SK-N-SH (cell line): ENCODE measurements at regions not wholly inside any gene's neighbourhood (a gene's known extent, or its start where the extent isn't known, plus 50 kb on each side); places are given as distances from the start of the nearest gene placed in this dataset.

Experiments
- CTCF ChIA-PET: fragments of 300-600, 350-600 bp; formaldehyde crosslinking; extraction: SDS; loops from one replicate; lab custom pipeline; 2021; lab: Yijun Ruan, JAX
- POLR2A ChIA-PET: fragments of 350-600 bp; sonication (Branson Sonifier 250); formaldehyde crosslinking; extraction: SDS; loops from one replicate; lab custom pipeline; 2020; ENCODE audit warnings: antibody characterized with exemption, inconsistent platforms; lab: Yijun Ruan, JAX
- DNase-seq: peaks from one replicate; pipeline ENCODE4 v3.0.0; 2012
- H2AFZ ChIP-seq: fragments of 200-600 bp; sonication (generic); 2 replicates; pipeline ENCODE4 v1.8.1; 2016; ENCODE audit warnings: antibody characterized with exemption, mild to moderate bottlenecking, low read depth
- H3F3A ChIP-seq: fragments of 200-600 bp; sonication (generic); replicated peaks from 2 replicates; pipeline ENCODE3; 2016; ENCODE audit warnings: antibody characterized with exemption, mild to moderate bottlenecking; ENCODE audit not compliant: insufficient read depth
- H3K27ac ChIP-seq, 2 experiments: fragments of 200-500 bp in 1 of 2; fragments of 200-600 bp in 1 of 2; sonication (Bioruptor generic) in 1 of 2; sonication (generic), shearing (Covaris generic) in 1 of 2; 2 replicates each; pipeline versions ENCODE4 v1.5.1 to v1.6.1; 2014 to 2016; ENCODE audit warnings: low read depth in 2 of 2, inconsistent platforms in 1 of 2, low read length in 1 of 2, mild to moderate bottlenecking in 1 of 2, mixed read lengths in 1 of 2
- H3K27me3 ChIP-seq: fragments of 200-600 bp; sonication (generic), shearing (Covaris generic); 2 replicates; pipeline ENCODE4 v1.6.1; 2016; ENCODE audit warnings: mixed run types; ENCODE audit not compliant: insufficient read depth
- H3K36me3 ChIP-seq, 2 experiments: fragments of 200-500 bp in 1 of 2; fragments of 200-600 bp in 1 of 2; sonication (Bioruptor generic) in 1 of 2; sonication (generic) in 1 of 2; replicated peaks in 1 of 2; 2 replicates each; pipeline versions ENCODE3 to v1.5.1; 2014 to 2016; ENCODE audit warnings: low read length in 1 of 2, mild to moderate bottlenecking in 1 of 2; ENCODE audit not compliant: insufficient read depth in 2 of 2, control insufficient read depth in 1 of 2
- H3K4me1 ChIP-seq, 2 experiments: fragments of 200-500 bp in 1 of 2; fragments of 200-600 bp in 1 of 2; sonication (Bioruptor generic) in 1 of 2; sonication (generic), shearing (Covaris generic) in 1 of 2; 2 replicates each; pipeline versions ENCODE4 v1.5.1 to v1.6.1; 2014 to 2016; ENCODE audit warnings: low read depth in 1 of 2, low read length in 1 of 2, mixed run types in 1 of 2; ENCODE audit not compliant: insufficient read depth in 2 of 2, control insufficient read depth in 1 of 2
- H3K4me2 ChIP-seq: fragments of 200-600 bp; sonication (generic), shearing (Covaris generic); 2 replicates; pipeline ENCODE4 v1.6.1; 2017; ENCODE audit warnings: mixed run types
- H3K4me3 ChIP-seq, 2 experiments: fragments of 200-500 bp in 1 of 2; fragments of 200-600 bp in 1 of 2; sonication (Bioruptor generic) in 1 of 2; sonication (generic), shearing (Covaris generic) in 1 of 2; 2 replicates each; pipeline versions ENCODE4 v1.5.1 to v1.8.1; 2014 to 2016; ENCODE audit warnings: low read depth in 2 of 2, inconsistent platforms in 1 of 2, low read length in 1 of 2, mild to moderate bottlenecking in 1 of 2, mixed read lengths in 1 of 2, moderate library complexity in 1 of 2
- H3K79me2 ChIP-seq: fragments of 200-600 bp; sonication (generic); 2 replicates; pipeline ENCODE4 v1.8.1; 2017; ENCODE audit warnings: mild to moderate bottlenecking; ENCODE audit not compliant: insufficient read depth
- H3K9ac ChIP-seq: fragments of 200-600 bp; sonication (generic); 2 replicates; pipeline ENCODE4 v1.6.1; 2017; ENCODE audit warnings: mixed run types
- H3K9me2 ChIP-seq: fragments of 200-600 bp; sonication (generic); 2 replicates; pipeline ENCODE4 v1.6.1; 2017; ENCODE audit warnings: mixed run types
- H3K9me3 ChIP-seq: fragments of 200-600 bp; sonication (generic); 2 replicates; pipeline ENCODE4 v1.6.1; 2017; ENCODE audit warnings: mixed run types, mild to moderate bottlenecking, moderate library complexity
- H4K20me1 ChIP-seq: fragments of 200-600 bp; sonication (generic); 2 replicates; pipeline ENCODE4 v1.6.1; 2017; ENCODE audit warnings: mild to moderate bottlenecking, mixed run types; ENCODE audit not compliant: insufficient read depth
- CTCF ChIP-seq: fragments of 200-600 bp; sonication (generic); IDR thresholded peaks from 2 replicates; pipeline ENCODE4 v1.6.1; 2017; ENCODE audit warnings: antibody characterized with exemption, mild to moderate bottlenecking, moderate library complexity
- ELF1 ChIP-seq: IDR thresholded peaks from 2 replicates; pipeline ENCODE4 v1.4.0; 2012
- EP300 ChIP-seq, 2 experiments: IDR thresholded peaks; 2 replicates each; pipeline versions ENCODE4 v1.4.0 to v1.6.1; 2012; ENCODE audit warnings: borderline replicate concordance in 1 of 2, low read depth in 1 of 2, low read length in 1 of 2
- EZH2phosphoT487 ChIP-seq: fragments of 200-600 bp; sonication (generic); IDR thresholded peaks from 2 replicates; pipeline ENCODE4 v1.6.1; 2017; ENCODE audit warnings: low read depth, mixed run types, mild to moderate bottlenecking, antibody characterized with exemption, moderate library complexity, borderline replicate concordance
- FOXJ3 ChIP-seq: sonication (generic); formaldehyde crosslinking; IDR thresholded peaks from 2 replicates; pipeline ENCODE4 v1.5.1; 2020; ENCODE audit warnings: mild to moderate bottlenecking, missing genetic modification reagents
- FOXM1 ChIP-seq: IDR thresholded peaks from 2 replicates; pipeline ENCODE4 v1.4.0; 2012; ENCODE audit warnings: low read depth, mild to moderate bottlenecking
- GABPA ChIP-seq: IDR thresholded peaks from 2 replicates; pipeline ENCODE4 v1.4.0; 2012; ENCODE audit warnings: low read depth, mild to moderate bottlenecking
- MAX ChIP-seq: IDR thresholded peaks from 2 replicates; pipeline ENCODE4 v1.4.0; 2012; ENCODE audit warnings: low read depth
- NFIC ChIP-seq: IDR thresholded peaks from 2 replicates; pipeline ENCODE4 v1.4.0; 2012; ENCODE audit warnings: borderline replicate concordance
- POLR2AphosphoS5 ChIP-seq: IDR thresholded peaks from 2 replicates; pipeline ENCODE4 v1.6.1; 2012; ENCODE audit warnings: low read depth, low read length
- RAD21 ChIP-seq: IDR thresholded peaks from 2 replicates; pipeline ENCODE4 v1.6.1; 2012; ENCODE audit warnings: mild to moderate bottlenecking, low read length
- RXRA ChIP-seq: IDR thresholded peaks from 2 replicates; pipeline ENCODE4 v1.4.0; 2012; ENCODE audit warnings: low read depth, mild to moderate bottlenecking, borderline replicate concordance
- SIN3A ChIP-seq: IDR thresholded peaks from 2 replicates; pipeline ENCODE4 v1.6.1; 2012; ENCODE audit warnings: low read depth, mild to moderate bottlenecking, low read length, moderate library complexity, borderline replicate concordance
- SMC3 ChIP-seq: IDR thresholded peaks from 2 replicates; pipeline ENCODE4 v1.6.1; 2012; ENCODE audit warnings: low read depth, low read length, improper control_type of control experiment
- TAF1 ChIP-seq: IDR thresholded peaks from 2 replicates; pipeline ENCODE4 v1.6.1; 2012; ENCODE audit warnings: low read depth, mild to moderate bottlenecking, low read length, moderate library complexity, borderline replicate concordance
- TCF12 ChIP-seq: IDR thresholded peaks from 2 replicates; pipeline ENCODE4 v1.4.0; 2012
- TEAD4 ChIP-seq: IDR thresholded peaks from 2 replicates; pipeline ENCODE4 v1.4.0; 2012; ENCODE audit warnings: mild to moderate bottlenecking, borderline replicate concordance; ENCODE audit not compliant: insufficient read depth
- YY1 ChIP-seq: IDR thresholded peaks from 2 replicates; pipeline ENCODE4 v1.4.0; 2012; ENCODE audit warnings: low read depth, mild to moderate bottlenecking
- WGBS: methylation state at CpG from one replicate; pipeline ENCODE4 v1.1.6; 2017; ENCODE audit warnings: low lambda C conversion rate; 5-methylcytosine and 5-hydroxymethylcytosine counted together
- TF ChIP-seq, protein P1 (sequence below): IDR thresholded peaks from 2 replicates; pipeline ENCODE4 v1.6.1; 2012; ENCODE audit warnings: mild to moderate bottlenecking, low read depth, low read length, moderate library complexity
- TF ChIP-seq, protein P2 (sequence below): fragments of 150-350 bp; IDR thresholded peaks from 2 replicates; pipeline ENCODE4 v1.6.1; 2016; ENCODE audit warnings: mild to moderate bottlenecking, low read depth, low read length

- Histone ChIP-seq H3K36me3 (no peaks in the 10 kb centered on the region), H4K20me1 (no peaks in the 10 kb centered on the region), H3K27me3 (no peaks in the 10 kb centered on the region), H3K9me2 (no peaks in the 10 kb centered on the region), H3K27ac (no peak overlapping the region), H3K9me3 (no peaks in the 10 kb centered on the region), H3F3A (no peaks in the 10 kb centered on the region), H3K4me1 (no peaks in the 10 kb centered on the region; a peak in 1 of 4 replicates)
- ChIA-PET CTCF (no interaction called here), POLR2A (no interaction called here)
- TF ChIP-seq SIN3A: no peak
- TF ChIP-seq EP300 (IDR thresholded peaks at IDR 0.05; ENCODE audit: borderline replicate concordance in 1 of 2, low read depth in 1 of 2, low read length in 1 of 2): no peak
- no peak for TF ChIP-seq POLR2AphosphoS5
- no peak for TF ChIP-seq MAX
- no peak for TF ChIP-seq TAF1
- TF ChIP-seq FOXJ3 (CRISPR knock-in tag): no peak
- no peak for TF ChIP-seq TCF12
- TF ChIP-seq TEAD4: no peak
- no peak for TF ChIP-seq RXRA
- no peak for TF ChIP-seq EZH2phosphoT487
- no peak for TF ChIP-seq ELF1
- TF ChIP-seq FOXM1: no peak
- no peak for TF ChIP-seq GABPA
- TF ChIP-seq RAD21: no peak
- TF ChIP-seq CTCF: no peak
- TF ChIP-seq, protein P1, sequence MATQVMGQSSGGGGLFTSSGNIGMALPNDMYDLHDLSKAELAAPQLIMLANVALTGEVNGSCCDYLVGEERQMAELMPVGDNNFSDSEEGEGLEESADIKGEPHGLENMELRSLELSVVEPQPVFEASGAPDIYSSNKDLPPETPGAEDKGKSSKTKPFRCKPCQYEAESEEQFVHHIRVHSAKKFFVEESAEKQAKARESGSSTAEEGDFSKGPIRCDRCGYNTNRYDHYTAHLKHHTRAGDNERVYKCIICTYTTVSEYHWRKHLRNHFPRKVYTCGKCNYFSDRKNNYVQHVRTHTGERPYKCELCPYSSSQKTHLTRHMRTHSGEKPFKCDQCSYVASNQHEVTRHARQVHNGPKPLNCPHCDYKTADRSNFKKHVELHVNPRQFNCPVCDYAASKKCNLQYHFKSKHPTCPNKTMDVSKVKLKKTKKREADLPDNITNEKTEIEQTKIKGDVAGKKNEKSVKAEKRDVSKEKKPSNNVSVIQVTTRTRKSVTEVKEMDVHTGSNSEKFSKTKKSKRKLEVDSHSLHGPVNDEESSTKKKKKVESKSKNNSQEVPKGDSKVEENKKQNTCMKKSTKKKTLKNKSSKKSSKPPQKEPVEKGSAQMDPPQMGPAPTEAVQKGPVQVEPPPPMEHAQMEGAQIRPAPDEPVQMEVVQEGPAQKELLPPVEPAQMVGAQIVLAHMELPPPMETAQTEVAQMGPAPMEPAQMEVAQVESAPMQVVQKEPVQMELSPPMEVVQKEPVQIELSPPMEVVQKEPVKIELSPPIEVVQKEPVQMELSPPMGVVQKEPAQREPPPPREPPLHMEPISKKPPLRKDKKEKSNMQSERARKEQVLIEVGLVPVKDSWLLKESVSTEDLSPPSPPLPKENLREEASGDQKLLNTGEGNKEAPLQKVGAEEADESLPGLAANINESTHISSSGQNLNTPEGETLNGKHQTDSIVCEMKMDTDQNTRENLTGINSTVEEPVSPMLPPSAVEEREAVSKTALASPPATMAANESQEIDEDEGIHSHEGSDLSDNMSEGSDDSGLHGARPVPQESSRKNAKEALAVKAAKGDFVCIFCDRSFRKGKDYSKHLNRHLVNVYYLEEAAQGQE: no peak
- TF ChIP-seq NFIC: no peak
- TF ChIP-seq YY1: no peak
- no peak for TF ChIP-seq SMC3
- TF ChIP-seq, protein P2, sequence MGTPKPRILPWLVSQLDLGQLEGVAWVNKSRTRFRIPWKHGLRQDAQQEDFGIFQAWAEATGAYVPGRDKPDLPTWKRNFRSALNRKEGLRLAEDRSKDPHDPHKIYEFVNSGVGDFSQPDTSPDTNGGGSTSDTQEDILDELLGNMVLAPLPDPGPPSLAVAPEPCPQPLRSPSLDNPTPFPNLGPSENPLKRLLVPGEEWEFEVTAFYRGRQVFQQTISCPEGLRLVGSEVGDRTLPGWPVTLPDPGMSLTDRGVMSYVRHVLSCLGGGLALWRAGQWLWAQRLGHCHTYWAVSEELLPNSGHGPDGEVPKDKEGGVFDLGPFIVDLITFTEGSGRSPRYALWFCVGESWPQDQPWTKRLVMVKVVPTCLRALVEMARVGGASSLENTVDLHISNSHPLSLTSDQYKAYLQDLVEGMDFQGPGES: no peak
- TF ChIP-seq, all 33 proteins: peak for 0
- Histone ChIP-seq H2AFZ (no peak overlapping the region), H3K4me3 (no peak overlapping the region), H3K9ac (no peak overlapping the region), H3K4me2 (no peak overlapping the region), H3K79me2 (no peaks in the 10 kb centered on the region)
- WGBS: 57% methylated on average over 17 of the region's 19 CpGs
- DNase-seq: no peak
These were observed 1025.1 kb downstream of the BRD1 start for GRCh38 chr22:48802576-48802975.
